HG03442 (cell line): ENCODE measurements at regions not wholly inside any gene's neighbourhood (a gene's known extent, or its start where the extent isn't known, plus 50 kb on each side); places are given as distances from the start of the nearest gene placed in this dataset.
A peak's percentile ranks its signal among the peaks of the same experiment; 100 is the strongest.

Experiments
- ATAC-seq: cut with Tn5 transposase; IDR thresholded peaks from one replicate; pipeline ENCODE4 v1.9.1; 2021; ENCODE audit warnings: mild to moderate bottlenecking, moderate library complexity; ENCODE audit not compliant: unreplicated experiment

GRCh38 chr14:38138473-38139138 lies 69.1 kb upstream of the SSTR1 start:
- peak; percentile 57 for ATAC-seq

- no peak for ATAC-seq
Observed at GRCh38 chr14:38139926-38140325, 67.8 kb upstream of the SSTR1 start.

- no peak for ATAC-seq
Observed at GRCh38 chr14:38143170-38143569, 64.5 kb upstream of the SSTR1 start.

- ATAC-seq: no peak
Observed at GRCh38 chr14:38143659-38144505, 63.8 kb upstream of the SSTR1 start.

- no peak for ATAC-seq
Observed at GRCh38 chr14:38145142-38145541, 62.6 kb upstream of the SSTR1 start.

GRCh38 chr14:38150075-38150474 lies 57.6 kb upstream of the SSTR1 start:
- no peak for ATAC-seq
